ENCODE measurements at regions not wholly inside any gene's neighbourhood (a gene's known extent, or its start where the extent isn't known, plus 50 kb on each side); places are given as distances from the start of the nearest gene placed in this dataset.

DNA sequence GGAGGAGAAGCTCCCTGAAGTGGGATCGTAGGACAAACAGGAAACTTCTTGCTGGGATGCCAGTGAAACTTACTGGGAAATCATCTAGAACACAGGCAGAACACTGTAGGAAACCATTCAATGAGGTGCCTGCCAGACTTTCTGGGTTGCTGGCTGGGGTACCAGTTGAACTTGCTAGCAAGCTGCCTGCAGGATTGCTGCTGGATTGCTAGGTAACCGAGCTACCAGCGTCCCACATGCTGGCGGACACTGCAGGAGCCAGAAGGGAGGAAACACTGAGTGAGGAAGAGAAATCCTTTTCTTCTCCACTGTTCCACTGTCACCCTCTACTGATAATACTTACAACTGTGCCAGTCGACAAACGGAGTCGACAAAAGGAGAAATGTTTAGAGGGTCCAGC is 91.3 kb upstream of the SLC35B3 start:
- no peaks in the 10 kb centered on the region for H3K27me3 ChIP-seq
- intact Hi-C loops (cut with DNase I; ENCODE audit: low total_unique reads) (no loop called here), in situ Hi-C loops (cut with MboI; ENCODE audit: low sequenced_read_pairs in 4 of 4) (no loop called here)
- no peak overlapping the region for H3K4me3 ChIP-seq
- ATAC-seq (no peak), DNase-seq (no peak)
- no peaks in the 10 kb centered on the region for H3K9me3 ChIP-seq
- H3K4me1 ChIP-seq = peaks cover 0 to 3% of the 10 kb centered on the region in 2 donors
- TF ChIP-seq POLR2A (IDR thresholded peaks at IDR 0.05) = no peak
- TF ChIP-seq, protein P1, sequence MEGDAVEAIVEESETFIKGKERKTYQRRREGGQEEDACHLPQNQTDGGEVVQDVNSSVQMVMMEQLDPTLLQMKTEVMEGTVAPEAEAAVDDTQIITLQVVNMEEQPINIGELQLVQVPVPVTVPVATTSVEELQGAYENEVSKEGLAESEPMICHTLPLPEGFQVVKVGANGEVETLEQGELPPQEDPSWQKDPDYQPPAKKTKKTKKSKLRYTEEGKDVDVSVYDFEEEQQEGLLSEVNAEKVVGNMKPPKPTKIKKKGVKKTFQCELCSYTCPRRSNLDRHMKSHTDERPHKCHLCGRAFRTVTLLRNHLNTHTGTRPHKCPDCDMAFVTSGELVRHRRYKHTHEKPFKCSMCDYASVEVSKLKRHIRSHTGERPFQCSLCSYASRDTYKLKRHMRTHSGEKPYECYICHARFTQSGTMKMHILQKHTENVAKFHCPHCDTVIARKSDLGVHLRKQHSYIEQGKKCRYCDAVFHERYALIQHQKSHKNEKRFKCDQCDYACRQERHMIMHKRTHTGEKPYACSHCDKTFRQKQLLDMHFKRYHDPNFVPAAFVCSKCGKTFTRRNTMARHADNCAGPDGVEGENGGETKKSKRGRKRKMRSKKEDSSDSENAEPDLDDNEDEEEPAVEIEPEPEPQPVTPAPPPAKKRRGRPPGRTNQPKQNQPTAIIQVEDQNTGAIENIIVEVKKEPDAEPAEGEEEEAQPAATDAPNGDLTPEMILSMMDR (IDR thresholded peaks at IDR 0.05 in 4 of 5, conservative IDR thresholded peaks at IDR 0.05 in 1 of 5) = no peak
- no peaks in the 10 kb centered on the region for H3K36me3 ChIP-seq
- no peak overlapping the region for H3K27ac ChIP-seq

DNA sequence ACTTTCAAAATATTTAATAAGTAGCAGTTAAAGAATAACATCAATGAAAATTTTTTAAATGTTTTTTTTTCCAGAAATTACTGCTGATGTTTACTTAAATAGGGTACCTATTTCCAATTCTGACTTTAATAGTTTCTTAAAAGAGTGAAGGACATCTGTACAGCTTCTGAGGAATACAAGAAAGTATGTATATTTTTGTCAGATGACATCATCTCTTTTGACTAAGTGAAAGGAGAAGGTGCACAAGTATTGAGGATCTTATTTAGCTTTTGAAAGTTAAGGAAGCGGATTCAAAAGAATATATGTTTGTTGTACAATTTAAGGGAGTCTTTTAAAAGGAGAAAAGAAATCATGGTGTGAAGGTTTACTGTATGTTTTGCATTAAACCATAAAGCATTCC is 90.0 kb upstream of the SLC35B3 start:
- H3K4me3 ChIP-seq = no peak overlapping the region
- ATAC-seq (no peak), DNase-seq (no peak)
- no peak overlapping the region for H3K27ac ChIP-seq
- peaks cover 0 to 3% of the 10 kb centered on the region in 2 donors for H3K4me1 ChIP-seq
- no peaks in the 10 kb centered on the region for H3K9me3 ChIP-seq
- TF ChIP-seq, protein P1 (IDR thresholded peaks at IDR 0.05 in 4 of 5, conservative IDR thresholded peaks at IDR 0.05 in 1 of 5) = no peak
- no peak for TF ChIP-seq POLR2A (IDR thresholded peaks at IDR 0.05)
- intact Hi-C loops (cut with DNase I; ENCODE audit: low total_unique reads) (no loop called here), in situ Hi-C loops (cut with MboI; ENCODE audit: low sequenced_read_pairs in 4 of 4) (no loop called here)
- no peaks in the 10 kb centered on the region for H3K36me3 ChIP-seq
- no peaks in the 10 kb centered on the region for H3K27me3 ChIP-seq

DNA sequence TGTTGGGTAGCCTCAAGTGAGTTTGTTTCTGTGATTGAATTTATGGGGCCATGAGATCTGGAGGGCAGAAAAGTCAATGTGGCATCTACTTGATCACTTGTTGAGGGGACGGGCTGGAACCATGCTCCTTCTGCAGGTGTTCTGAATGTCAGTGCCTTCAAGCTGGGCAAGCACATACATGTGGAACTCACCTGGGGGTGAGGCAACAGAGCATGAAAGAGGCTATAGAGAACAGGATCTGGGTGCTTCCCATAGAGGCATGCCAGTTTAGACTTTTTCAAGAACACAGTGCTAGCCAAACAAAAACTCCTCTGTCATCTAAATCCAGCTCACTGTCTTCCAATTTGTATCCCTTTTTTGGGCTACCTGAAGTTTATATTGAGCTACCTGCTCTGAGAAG is 77.8 kb upstream of the SLC35B3 start:
- ATAC-seq = no peak

DNA sequence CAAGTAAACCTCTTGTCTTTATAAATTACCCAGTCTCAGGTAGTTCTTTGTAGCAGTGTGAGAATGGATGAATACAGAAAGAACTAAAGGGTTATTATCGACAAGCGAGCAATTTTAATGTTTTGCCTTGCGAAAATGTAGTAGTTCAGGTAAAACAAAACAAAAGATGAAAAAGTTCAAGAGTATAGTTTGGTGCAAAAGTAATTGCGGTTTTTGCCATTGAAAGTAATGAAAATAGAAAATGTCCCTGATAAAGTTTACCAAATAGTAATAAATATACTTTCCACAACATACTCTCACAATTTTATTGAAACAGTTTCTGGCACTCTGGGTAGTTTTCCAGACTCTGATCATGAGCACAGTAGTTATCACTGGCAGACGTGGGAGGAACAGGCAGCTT is 71.9 kb upstream of the SLC35B3 start:
- Histone ChIP-seq H3K27ac (no peak overlapping the region), H3K4me1 (no peaks in the 10 kb centered on the region), H3K36me3 (no peaks in the 10 kb centered on the region), H3K9me3 (no peaks in the 10 kb centered on the region), H3K4me3 (no peak overlapping the region), H3K27me3 (no peaks in the 10 kb centered on the region)
- TF ChIP-seq POLR2A (IDR thresholded peaks at IDR 0.05) = no peak
- TF ChIP-seq, protein P1 (IDR thresholded peaks at IDR 0.05 in 4 of 5, conservative IDR thresholded peaks at IDR 0.05 in 1 of 5) = no peak
- DNase-seq (no peak), ATAC-seq (no peak)
- intact Hi-C loops (cut with DNase I; ENCODE audit: low total_unique reads) (no loop called here), in situ Hi-C loops (cut with MboI; ENCODE audit: low sequenced_read_pairs in 4 of 4) (no loop called here)

More for the DNA sequence above, 77.8 kb upstream of the SLC35B3 start:
- no peak overlapping the region for H3K27ac ChIP-seq
- TF ChIP-seq POLR2A (IDR thresholded peaks at IDR 0.05) = no peak
- TF ChIP-seq, protein P1 (IDR thresholded peaks at IDR 0.05 in 4 of 5, conservative IDR thresholded peaks at IDR 0.05 in 1 of 5) = no peak
- H3K4me3 ChIP-seq = no peak overlapping the region
- in situ Hi-C loops (cut with MboI; ENCODE audit: low sequenced_read_pairs in 4 of 4) (no loop called here), intact Hi-C loops (cut with DNase I; ENCODE audit: low total_unique reads) (no loop called here)
- no peak for DNase-seq
- no peaks in the 10 kb centered on the region for H3K27me3 ChIP-seq
- no peaks in the 10 kb centered on the region for H3K36me3 ChIP-seq
- H3K4me1 ChIP-seq = no peaks in the 10 kb centered on the region
- no peaks in the 10 kb centered on the region for H3K9me3 ChIP-seq

DNA sequence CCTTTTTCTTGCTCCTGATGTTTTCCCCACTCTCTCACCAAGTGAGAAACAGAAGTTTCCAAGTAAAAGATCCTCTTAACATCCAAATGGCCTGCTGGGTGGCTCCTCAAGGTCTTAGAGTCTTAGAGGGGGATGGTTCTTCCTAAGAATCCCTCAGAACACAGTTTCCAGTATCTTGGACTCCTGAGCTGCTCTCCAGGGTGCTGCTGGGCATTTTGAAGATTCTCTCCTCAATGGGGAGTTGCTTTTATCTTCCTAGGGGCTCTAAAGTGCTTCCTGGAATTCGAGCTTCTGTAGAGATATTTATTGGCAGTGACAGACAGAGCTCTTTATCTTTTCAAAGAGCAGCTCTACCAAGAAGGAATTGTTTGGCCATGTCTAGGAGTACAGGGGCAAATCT is 70.8 kb upstream of the SLC35B3 start:
- TF ChIP-seq, protein P1 (IDR thresholded peaks at IDR 0.05 in 4 of 5, conservative IDR thresholded peaks at IDR 0.05 in 1 of 5) = no peak
- TF ChIP-seq POLR2A (IDR thresholded peaks at IDR 0.05) = no peak
- Histone ChIP-seq H3K27ac (no peak overlapping the region), H3K36me3 (no peaks in the 10 kb centered on the region), H3K9me3 (no peaks in the 10 kb centered on the region), H3K4me1 (no peaks in the 10 kb centered on the region), H3K27me3 (no peaks in the 10 kb centered on the region), H3K4me3 (no peak overlapping the region)
- in situ Hi-C loops (cut with MboI; ENCODE audit: low sequenced_read_pairs in 4 of 4) = no loop called here
- no peak for ATAC-seq
- no peak for DNase-seq
- intact Hi-C loops (cut with DNase I; ENCODE audit: low total_unique reads) = no loop called here

All from gastrocnemius medialis (tissue), 4 donors.